ENCODE measurements at regions not wholly inside any gene's neighbourhood (a gene's known extent, or its start where the extent isn't known, plus 50 kb on each side); places are given as distances from the start of the nearest gene placed in this dataset.
"Not testable (repeated sequence)": the region's sequence is repeated elsewhere in the genome, so short reads cannot be mapped to it uniquely, and the experiment has no call there.

DNA sequence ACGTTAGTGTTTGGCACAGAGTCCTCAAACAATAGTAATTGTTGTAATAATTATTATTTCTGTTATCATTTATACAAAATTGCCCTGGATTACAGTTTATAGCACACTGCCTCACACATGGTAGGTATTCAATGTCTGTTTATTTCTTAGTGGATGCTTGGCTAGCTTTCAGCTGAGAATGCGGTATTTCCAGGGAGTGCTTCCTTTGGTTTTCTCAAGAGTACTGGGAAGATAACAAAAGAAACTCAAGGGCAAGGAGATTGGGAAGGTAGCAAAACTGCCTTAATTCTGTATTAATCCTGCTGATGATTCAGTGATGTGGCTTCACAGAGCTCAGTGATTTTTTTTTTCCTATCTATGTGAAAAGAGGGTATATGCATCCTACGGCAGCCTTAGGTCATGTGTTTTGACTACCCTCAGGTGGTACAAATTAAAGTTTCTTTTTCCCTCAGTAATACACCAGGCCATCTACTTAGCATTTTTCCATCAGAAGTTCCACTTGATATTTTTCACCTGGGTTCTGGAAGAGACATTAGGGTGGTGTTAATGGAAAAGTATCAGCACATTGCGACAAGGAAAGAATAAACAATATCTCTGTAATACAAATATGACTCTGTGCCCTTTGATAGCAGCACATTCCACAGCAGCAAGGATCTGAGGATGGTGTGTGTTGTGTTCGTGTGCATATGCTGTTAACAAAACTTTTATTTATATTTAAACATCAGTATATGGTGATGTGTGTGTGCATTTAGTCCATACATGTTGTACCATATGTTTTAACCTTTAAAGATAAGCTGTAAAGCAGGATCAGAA, 124.3 kb upstream of the RASGEF1B start:
- no peak for DNase-seq (ENCODE audit: low read depth)

- no peak for DNase-seq (ENCODE audit: low read depth)
Measured at GRCh38 chr4:81595287-81595686, 123.6 kb upstream of the RASGEF1B start.

DNA sequence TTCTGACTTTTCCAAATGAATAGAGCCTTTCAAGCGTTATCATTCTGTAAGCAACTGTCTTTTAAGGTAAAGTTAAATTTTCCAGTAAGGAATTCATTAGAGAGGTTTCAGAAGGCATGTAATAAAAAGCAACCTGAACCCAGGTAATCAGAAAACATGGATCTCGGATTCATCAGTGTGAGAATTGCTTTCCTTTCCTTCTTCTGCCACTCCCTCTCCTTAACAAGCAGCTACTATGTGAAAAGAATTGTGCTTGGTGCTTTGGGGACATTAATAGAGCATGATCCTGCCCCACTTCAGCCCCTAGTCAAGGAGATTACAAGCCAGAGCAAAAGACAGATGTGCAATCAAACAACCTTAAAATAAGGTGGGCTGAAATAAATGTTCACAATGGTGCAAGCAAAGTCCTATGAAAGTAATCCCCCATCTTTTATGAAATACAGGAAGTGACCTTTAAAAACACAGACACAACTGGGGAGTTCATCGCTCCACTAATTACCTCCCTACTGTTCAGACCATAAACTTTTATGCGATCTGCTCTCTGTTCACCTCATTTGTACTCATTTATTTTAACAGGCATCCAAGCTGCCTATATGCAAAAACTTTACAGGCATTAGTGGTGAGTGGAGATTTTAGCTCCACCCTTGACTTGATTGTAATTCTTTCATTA, 122.9 kb upstream of the RASGEF1B start:
- no peak for DNase-seq (ENCODE audit: low read depth)

- no peak for DNase-seq (ENCODE audit: low read depth)
Measured at GRCh38 chr4:81592701-81593100, 121.0 kb upstream of the RASGEF1B start.

GRCh38 chr4:81590596-81590995, 118.9 kb upstream of the RASGEF1B start:
- no peak for DNase-seq (ENCODE audit: low read depth)

- DNase-seq (ENCODE audit: low read depth), result no peak
Measured at GRCh38 chr4:81589262-81589661, 117.6 kb upstream of the RASGEF1B start.

GRCh38 chr4:81586706-81587105, 115.0 kb upstream of the RASGEF1B start:
- DNase-seq (ENCODE audit: low read depth), result no peak

GRCh38 chr4:81580994-81581374, 109.3 kb upstream of the RASGEF1B start:
- DNase-seq (ENCODE audit: low read depth), result not testable (repeated sequence)

DNA sequence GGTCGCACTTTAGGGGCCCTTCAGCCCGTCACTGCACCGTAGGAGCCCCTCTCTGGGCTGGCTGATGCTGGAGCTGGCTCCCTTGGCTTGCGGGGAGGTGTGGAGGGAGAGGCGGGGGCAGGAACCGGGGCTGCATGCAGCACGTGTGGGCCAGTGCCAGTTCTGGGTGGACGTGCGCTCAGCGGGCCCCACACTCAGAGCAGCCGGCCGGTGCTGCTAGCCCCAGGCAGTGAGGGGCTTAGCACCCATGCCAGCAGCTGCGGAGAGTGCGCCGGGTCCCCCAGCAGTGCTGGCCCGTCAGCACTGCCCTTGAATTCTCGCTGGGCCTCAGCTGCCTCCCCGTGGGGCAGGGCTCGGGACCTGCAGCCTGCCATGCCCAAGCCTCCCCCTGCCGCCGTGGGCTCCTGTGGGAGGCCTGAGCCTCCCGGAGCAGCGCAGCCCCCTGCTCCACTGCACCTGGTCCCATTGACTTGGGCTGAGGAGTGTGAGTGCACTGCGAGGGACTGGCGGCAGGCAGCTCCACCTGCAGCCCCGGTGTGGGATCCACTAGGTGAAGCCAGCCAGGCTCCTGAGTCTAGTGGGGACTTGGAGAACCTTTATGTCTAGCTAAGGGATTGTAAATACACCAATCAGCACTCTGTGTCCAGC, 108.8 kb upstream of the RASGEF1B start:
- DNase-seq (ENCODE audit: low read depth), result no peak

DNA sequence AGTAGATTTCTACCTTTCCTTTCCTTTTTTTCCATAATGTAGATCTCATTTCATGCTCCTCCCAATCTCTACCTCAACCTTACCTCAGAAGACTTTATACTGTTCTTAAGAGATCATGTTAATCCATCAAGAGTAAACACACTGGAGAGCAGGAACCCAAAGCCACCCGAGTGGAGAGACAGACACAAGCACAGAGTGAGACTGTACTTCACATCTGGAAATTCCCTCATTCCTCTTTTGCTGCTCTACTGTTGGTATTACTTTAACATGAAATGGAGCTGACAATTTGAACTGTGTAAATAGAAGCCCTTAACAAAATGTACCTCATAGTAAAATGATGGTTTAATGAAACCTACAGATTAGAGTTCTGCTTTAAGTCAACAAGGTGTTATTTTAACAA, 105.7 kb upstream of the RASGEF1B start:
- DNase-seq (ENCODE audit: low read depth), result no peak

- DNase-seq (ENCODE audit: low read depth), result no peak
Measured at GRCh38 chr4:81574991-81575390, 103.3 kb upstream of the RASGEF1B start.

DNA sequence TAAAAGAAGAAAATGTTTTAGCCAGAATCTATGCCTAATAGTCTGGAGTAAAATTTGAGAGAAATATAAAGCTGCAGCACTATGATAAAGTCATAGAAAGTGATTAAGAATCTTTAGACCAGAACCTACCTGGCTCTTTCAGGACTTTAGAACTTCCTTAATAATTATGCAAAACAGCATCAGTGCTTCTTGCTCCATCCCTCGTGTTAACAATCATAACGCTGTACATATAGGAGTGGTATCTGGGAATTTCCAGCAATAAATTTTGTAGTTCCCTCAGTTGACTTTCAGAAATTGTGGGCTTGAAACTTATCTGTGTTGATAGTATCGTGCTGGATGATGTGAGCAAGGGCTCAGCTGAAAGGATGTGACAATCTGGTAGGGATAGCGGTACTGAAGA, 102.1 kb upstream of the RASGEF1B start:
- DNase-seq (ENCODE audit: low read depth), result no peak

DNA sequence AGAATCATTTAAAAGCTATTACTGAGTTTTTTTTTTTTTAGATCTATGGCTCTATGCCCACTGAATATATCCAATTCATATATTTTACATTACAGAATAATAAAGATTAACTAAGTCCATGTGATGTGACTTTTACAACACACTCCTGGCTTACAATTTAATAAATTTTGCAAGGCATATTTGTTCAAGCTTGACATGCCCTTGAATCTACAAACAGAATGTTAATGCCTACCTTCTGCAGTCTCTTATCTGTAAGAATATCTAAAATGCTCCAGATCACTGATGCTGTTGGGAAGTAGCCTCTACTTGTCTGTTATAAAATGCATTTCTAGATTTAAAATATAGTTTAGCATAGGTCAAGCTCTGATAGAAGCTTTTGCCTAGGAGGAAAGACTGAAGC, 100.7 kb upstream of the RASGEF1B start:
- DNase-seq (ENCODE audit: low read depth), result no peak

DNA sequence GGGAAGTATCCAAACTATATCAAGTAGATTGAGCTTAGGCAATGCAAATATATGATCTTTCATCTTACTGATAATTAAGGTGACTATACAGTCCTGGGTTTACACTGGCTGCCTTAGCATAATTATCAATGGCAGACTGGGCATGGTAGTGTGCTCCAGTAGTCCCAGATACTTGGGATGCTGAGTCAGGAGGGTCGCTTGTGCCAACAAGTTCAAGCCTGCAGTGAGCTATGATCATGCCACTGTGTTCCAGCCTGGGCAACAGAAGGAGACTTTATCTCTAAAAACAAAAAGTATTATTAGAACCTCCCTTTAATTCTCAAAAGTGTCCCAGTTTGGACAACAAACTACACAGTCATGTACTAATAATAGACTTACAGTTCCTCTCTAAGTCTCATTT, 99.4 kb upstream of the RASGEF1B start:
- no peak for DNase-seq (ENCODE audit: low read depth)

DNA sequence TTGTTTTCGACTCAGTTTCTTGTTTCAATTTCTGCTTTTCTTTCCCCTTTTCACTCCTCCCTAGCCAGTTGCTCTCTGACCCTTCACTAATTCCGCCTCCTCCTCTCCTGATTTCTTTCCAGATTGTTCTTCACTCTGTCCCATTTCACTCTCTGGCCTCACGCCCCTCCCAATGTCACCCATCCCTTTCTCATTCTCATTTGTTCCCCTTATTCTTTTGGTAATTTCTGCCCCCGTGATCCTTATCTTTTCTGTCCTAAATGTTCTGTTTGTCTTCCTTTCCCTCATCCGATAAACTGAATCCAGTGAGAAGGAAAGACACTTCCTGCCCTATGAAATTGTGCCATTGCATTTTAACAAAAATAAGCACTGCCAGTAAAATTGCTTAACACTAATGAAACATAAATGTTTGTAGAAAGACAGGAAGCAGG, 94.5 kb upstream of the RASGEF1B start:
- DNase-seq (ENCODE audit: low read depth), result no peak

GRCh38 chr4:81565142-81565870, 93.6 kb upstream of the RASGEF1B start:
- DNase-seq (ENCODE audit: low read depth), result no peak

DNA sequence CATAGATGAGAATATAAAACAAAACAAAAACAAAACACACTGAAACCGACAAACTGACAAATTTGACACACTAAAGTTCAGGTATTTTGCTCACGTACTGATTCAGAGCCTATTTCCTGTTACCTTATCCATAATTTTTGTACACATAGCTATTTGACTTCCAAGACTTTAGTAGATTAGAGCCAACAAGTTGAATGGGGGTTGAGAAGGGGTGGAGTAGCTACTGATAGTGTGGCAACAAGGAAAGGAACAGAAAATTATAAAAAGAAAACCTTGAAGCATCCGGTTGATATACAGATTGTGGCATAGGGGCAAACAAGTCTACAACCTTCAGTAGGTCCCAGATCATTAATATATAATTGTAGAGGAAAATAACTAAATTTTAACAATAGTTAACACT, 92.3 kb upstream of the RASGEF1B start:
- no peak for DNase-seq (ENCODE audit: low read depth)

GRCh38 chr4:81562093-81562492, 90.4 kb upstream of the RASGEF1B start:
- DNase-seq (ENCODE audit: low read depth), result no peak

DNA sequence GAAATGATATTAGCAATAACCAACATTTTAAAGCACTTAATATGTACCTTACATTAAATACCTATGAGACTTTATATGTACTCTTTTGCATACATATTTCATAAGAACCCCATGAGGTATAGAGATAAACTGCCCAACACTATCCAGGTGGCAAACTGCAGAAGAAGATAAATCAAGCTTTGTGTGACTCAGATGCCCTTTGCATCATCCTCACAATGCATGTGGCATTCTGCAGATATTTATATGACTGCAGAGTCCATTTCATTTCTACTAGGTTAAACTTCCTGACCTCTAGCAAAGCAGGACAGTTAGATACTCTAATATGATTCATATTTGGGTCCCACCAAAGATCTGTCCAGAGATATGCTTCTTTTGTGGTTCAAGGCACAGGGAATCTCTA, 85.6 kb upstream of the RASGEF1B start:
- no peak for DNase-seq (ENCODE audit: low read depth)

- no peak for DNase-seq (ENCODE audit: low read depth)
Measured at GRCh38 chr4:81555489-81555888, 83.8 kb upstream of the RASGEF1B start.

- DNase-seq (ENCODE audit: low read depth), result no peak
Measured at GRCh38 chr4:81552086-81552485, 80.4 kb upstream of the RASGEF1B start.

DNA sequence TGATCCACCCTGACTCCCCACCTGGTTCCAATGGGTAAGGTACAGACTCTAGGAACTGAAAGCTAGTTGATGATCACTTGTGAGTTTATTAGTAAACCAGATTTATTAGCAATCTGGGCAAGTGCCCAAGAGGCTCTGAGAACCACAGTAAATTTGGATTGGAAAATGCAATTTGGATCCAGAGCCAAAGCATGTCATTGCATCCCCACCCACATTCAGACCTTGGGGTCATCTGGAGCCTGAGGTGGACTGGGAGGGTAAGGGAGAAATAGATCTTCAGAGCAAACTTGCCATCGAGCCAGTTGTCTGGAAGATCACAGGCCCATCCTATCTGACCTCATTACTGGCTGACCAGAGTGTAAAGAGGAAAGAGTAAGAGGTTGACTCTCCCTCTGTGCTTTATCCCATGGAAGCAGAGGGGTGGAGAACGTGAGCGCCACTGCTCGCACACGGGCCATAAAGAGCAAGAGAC, 78.7 kb upstream of the RASGEF1B start:
- DNase-seq (ENCODE audit: low read depth), result no peak

Measured in stimulated activated CD4-positive, alpha-beta T cell treated with anti-CD3 and anti-CD28 coated beads, Interleukin-2, amount 100 ng/mL, for 4 hours (primary cell).